DLD1 (cell line): ENCODE measurements at regions not wholly inside any gene's neighbourhood (a gene's known extent, or its start where the extent isn't known, plus 50 kb on each side); places are given as distances from the start of the nearest gene placed in this dataset.

Experiments
- in situ Hi-C: cut with HindIII; loops from 2 replicates; pipeline ENCODE4 v1.10.0; 2017; ENCODE audit warnings: low sequenced_read_pairs

DNA sequence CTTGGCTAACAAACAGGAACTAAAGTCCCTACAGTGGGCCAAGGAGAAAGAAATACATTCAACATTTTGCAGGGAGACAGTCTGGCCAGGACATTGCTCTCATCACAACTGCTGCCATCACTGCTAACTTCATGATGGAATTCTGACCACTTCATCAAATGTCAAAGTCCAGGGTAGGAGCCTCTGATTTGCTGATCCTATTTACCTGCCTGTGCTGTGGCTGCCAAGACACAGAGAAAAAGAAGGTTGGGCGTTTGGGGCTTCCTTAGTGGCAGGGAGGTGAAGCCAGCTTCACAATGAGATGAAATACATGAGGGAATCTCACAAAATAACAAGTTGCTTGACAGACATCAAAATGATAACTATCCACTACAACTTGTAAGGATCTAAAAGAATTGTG is 343.9 kb upstream of the CADM1 start:
- in situ Hi-C loops = no loop called here

DNA sequence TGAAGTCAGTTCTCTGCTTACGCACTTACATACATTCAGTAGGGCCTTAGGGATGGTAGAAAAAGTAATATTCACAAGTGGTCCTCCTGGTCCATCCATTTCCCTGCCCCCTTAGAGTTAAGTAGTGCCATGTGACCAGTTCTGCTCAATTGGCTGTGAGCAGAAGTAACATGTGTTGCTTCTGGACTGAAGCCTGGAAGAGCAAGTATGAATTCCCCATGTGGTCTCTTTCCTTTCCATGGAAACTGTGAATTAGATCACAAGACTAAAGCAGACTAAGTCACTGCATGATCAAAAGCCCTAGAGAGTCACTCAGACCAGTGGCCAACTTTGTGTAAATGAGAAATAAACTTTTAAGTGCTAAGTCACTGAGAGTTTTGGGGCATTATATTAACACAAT is 341.7 kb upstream of the CADM1 start:
- in situ Hi-C loops = no loop called here

DNA sequence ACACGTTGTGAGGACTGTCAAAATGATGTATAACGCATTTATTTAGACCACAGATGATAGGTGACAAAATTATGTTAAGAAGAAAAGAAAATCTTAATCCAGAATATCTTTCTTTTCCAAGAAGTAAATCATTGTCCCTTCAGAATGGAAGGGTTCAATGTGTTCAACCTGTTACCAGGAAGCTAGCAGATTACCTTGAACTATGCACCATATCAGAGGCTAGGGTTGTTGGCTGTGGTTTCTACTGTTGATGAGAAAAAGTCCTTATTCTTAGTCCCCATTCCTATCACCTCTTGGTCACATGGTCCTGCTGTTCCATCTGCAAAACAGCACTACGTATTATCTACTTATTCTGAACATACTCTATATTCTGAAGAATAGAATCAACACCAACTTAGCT is 339.5 kb upstream of the CADM1 start:
- in situ Hi-C loops = no loop called here

DNA sequence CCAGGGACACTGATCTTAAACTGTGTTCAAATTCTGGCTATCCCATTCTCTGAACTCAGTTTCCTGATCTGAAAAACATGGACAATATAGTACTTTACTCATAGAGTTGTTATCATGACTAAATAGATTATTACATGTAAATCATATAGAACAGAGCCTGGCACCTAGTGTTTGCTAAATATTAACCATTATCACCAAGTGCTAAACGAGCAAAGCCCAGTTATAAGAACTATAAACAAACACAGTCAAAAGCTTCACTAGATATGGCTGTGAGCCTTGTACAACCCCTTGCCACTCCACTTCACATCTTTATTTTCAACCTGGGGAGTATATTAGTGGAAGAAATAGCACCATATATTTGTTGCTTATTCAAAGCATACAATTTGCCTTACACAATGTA is 338.9 kb upstream of the CADM1 start:
- in situ Hi-C loops = no loop called here

DNA sequence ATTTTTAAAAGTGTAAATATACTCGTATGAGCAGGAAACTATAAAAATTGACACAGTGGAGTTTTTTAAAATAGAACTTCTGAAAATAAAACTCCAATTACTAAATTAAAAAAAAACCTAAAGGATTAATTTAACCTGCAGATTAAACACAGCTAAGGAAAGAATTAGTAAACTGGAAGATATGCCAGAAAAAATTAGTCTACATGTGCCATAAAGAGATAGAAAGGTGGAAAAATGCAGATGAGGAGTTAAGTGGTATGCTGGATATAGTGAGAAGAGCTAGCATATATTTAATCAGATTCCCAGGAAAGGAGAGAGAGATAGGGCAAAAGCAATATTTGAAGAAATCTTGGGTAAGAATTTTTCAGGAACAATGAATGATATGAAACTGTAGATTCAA is 315.8 kb upstream of the CADM1 start:
- in situ Hi-C loops = no loop called here

DNA sequence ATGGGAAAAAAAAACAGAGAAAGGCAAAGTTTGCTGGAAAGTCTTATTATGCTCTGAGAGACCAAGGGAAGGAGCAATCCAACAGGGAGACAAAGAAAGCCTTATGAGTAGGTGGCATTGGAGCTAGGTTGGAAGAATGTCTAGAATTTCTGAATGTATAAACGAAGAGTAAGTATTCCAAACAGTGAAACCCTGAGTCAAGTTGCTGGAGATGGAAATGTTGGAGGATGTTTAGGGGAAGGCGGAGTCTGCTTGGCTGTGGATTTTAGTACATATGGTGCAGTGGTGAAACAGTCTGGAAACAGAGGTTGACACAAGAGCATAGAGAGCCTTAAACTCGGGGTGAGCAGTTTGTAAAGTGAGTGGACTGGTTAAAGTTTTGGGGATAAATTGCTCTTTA is 314.8 kb upstream of the CADM1 start:
- in situ Hi-C loops = no loop called here

DNA sequence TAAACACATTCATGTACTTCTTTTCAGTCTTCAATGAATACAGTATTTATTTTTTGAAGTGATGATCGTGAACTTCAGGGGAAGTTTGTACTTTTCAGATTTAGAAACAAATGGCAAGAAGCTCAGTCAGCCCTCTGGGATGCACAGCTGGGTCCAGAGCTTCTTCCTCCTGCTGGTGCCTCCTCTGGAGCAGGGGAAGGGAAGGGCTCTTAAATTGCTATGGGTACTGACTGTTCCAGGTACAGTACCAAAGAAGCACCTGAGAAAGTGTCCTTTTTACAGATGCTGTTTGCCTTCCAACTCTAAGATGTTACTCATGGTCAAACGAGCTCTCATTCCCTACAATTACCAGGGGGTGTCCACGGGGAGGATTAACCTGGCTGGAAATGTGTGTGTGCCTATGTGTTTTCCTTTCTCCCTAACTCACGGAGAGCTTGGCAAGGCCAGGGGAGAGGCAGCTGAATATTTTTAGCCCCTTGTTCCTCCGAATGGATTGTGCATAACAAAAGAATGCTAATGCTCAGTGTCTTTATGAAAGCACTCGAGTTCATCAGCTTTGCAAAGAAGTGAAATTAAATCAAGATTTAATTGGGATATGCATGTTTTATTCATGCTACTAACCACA is 313.7 kb upstream of the CADM1 start:
- in situ Hi-C loops = no loop called here

DNA sequence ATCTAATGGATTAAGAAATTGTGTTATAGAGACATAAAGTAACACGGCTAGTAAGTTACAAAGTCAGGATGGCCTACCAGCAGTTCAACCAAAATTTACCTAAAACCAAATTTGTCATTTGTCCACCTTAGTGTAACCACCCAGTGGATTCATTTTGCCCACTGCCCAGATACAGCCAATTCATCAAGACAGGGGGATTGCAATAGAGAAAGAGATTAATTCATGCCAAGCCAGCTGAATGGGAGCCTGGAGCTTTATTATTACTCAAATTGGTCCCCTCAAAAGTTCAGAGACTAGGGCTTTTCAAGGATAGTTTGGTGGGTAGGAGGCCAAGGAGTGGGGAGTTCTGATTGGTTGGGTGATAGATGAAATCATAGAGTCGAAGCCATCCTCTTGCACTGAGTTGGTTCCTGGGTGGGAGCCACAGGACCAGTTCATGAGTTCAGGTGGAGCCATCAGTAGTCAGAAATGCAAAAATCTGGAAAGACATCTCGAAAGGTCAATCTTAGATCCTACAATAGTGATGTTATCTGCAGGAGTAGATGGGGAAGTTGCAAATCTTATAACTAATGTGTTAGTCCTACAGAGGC is 304.2 kb upstream of the CADM1 start:
- in situ Hi-C loops = no loop called here

DNA sequence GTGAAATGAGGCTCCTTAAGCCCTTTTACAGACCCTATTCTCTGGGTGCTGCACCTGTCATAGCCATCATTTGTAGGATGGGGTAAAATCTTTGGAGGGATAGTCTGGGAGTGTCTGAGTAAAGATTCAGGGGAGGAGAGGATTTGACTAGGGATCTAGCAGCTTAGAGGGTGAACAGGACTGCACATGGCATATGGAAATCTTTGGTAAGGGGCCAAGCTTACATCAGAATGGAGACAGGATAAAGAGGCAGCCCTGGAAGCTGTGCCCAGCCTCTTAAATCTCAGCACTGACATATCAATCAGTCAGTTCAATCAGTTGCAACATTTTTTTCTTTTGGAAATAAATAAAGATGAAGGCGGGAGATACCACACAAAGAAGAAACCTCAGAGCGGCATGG is 301.8 kb upstream of the CADM1 start:
- in situ Hi-C loops = no loop called here

DNA sequence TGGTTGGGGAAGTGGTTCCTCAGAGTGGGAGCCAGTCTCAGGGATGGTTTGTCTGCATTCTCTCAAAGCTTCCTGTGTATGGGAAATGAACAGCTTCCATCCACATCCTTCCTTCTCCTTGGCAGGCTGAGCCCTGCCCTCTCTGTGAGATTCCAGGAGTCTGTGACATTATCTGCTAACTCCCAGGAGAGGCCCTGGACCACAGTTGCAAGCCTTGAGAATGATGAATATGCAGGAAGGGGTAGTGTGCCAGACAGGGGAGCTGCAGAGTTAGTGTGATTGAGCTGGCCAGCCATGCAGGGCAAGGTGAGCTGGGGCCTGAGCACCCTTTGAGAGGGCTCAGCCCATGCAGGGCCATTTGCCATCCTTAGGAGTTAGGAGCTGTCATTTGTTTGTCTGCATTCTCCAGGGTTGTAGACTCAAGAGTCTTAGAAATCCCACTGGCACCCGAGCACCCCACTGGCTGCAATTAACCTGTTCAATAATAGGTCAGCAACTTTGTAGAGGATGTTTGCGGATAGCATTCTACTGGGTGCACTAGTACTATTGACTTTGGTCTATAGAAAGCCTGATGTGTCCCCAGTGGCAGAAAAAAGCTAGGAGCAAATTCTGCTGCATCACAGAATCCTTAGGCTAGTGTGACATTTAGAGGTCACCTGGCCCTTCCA is 299.0 kb upstream of the CADM1 start:
- in situ Hi-C loops = no loop called here

DNA sequence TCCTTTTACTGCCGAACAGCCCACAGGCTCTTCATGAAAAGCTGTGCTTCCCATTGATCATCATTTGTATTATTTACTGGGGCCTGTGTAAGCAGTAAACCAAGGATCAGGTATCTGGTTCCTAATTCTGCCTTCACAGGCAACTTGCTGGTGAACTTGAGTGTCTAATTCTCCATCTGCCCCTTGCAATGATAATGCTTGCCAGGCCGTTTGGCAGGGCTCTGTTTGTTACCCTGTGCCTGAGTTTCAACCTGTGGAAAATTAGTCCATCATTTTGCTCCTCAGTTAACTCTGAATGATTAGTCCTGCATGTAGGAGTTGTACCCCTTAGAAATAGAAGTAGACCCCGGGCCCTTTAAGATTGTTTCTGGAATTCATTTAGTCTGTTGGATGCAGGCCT is 298.4 kb upstream of the CADM1 start:
- in situ Hi-C loops = no loop called here

DNA sequence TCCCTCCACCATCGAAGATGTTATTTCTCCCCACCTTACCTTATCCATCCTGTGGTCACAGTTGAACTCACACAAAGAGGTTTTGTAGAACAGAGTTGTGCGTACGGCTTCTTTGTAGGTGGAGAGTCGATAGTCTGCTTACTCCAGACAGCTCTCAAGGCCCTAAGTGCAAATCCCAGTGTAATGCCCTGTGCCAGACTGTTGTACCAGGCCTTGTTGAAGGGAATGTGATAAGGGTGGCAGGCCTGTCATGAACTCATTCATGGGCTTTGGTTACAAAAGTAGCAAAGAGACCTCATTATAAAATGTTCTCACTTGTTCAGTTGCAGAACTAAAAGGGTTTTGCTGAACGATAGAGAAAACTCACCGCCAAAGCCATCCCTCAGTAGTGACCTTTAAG is 288.7 kb upstream of the CADM1 start:
- in situ Hi-C loops = no loop called here

DNA sequence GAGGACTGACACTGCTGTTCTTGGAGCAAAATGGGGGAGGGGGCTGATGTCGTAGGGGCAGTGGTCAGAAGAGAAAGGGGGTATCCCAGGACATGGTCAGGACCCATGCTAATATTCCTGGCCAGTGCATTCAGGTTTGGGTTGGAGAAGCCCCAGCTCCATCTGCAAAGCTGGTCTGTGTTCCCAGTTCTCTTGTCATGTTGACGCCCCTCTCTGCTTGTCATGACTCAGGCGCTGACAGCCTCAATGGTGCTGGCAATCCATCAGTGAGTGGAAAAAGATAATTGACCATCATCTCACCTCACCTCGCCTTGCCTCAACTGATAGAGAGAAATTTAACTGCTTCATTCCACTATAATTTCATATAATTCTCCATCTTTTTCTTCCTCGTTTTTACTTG is 283.1 kb upstream of the CADM1 start:
- in situ Hi-C loops = no loop called here

DNA sequence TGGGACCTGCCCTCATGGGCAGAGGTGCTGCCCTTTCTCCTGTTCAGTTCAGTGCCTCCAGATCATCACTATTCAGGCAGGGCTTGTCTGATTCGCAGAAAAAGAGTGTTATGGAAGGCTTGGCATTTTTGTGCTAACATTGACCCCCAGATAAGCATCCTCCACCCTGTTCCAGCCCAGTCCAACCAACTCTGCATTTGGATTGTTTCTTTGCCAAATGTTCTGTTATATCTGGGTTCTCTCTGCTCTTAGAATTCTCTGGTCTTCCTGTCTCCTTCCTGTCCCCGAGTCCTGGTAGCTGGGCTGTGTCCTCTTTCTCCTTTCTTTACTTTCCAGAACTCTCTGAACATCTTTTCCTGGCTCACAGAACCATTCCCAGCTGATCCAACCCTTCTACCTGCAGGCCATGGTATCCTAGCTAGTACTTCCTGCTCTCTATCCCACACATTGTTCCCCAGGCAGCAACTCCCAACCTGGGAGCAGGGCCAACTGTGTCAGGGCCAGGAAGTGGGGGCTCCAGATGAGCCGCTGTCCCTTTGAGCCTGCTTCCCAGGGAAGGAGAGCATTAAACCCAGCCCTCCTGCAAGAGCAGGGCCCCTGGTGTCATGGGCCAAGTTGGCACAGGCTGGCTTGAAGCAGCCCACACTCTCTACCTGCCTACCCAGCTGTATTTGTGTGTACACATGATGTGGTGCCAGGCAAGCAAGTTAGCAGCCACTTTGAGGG is 280.7 kb upstream of the CADM1 start:
- in situ Hi-C loops = no loop called here

DNA sequence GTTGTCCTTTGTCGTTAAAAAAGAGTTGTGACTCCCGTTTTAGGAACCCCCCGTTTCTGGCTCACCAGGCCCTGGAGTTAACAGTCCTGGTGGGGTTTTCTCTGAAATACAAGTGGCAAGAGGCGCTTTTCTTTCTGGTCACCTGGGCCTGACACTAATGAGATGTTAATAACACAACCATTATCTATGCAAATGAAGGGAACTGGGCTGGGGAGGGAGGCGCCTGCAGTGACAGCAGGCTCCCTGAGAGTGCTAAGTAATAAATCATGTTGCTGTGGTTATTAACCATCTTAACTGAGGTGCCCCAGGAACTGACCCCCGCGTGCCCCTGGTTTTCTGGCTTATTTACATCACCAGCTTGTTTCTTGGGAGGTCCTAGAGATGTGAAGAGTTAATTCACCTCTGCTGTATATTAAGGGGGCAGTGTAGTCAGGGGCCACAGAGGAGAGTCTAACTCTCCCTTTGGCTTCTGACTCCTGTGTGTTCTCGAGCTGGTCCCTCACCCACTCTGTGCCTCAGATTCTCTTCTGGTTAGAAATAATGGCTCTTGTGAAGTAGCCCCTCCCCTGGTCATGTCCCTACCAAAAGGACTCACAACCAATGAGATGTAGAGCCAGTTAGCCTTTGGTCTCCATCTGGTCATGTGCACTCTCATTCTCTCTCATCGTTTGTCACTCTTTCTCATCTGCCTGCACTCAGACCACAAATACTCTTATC is 276.6 kb upstream of the CADM1 start:
- in situ Hi-C loops = no loop called here

DNA sequence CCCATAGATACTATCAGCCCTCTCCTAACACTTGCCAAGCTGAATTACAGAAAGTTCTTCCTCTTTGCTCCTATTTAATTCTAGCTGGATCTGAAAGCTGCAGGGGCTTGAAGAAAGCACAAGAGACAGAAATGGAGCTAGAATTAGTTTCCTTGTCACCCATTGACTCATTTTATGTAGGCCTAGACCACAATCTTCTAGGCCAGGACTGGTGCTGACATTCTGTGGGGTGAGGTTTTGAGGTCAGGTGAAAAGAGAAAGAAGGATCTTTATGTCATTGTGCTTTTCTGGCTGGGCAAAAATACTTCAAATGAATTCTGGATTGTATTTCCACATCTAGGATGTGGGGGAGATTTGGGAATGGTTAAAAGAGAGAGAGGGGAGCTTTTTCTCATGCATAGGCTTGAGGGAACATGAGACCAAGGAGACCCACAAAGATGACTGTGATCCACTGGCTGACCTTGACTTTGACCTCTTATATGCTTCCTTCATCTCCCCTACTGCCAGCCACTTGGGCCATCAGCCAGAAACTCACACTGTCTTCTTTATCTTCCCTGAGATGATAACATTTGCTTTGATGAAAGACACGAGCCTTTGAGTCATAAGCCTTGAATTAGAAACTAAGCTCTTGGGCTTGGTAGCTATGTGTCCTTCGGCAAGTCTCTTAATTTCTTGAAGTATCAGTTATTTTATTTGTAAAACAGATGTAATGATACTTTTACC is 274.9 kb upstream of the CADM1 start:
- in situ Hi-C loops = no loop called here

DNA sequence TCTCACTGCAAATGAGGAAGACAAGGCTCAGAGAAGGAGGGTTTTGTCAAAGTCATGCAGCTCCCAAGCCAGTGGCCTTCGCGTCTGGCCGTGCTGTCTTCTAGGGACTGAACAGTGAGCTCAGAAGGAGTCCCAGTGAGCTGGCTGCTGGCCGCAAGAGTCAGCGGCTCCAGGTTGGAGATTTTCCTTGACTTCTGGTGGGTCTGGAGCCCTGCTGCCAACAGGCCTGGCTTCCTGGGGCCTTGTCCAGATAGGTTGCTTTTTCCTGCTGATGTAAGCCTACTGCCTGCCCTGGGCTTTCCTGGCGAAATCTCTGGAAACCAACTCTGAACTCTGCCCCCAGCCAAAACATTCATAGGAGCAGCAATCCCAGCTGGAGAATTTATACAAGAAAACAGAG is 272.7 kb upstream of the CADM1 start:
- in situ Hi-C loops = no loop called here

DNA sequence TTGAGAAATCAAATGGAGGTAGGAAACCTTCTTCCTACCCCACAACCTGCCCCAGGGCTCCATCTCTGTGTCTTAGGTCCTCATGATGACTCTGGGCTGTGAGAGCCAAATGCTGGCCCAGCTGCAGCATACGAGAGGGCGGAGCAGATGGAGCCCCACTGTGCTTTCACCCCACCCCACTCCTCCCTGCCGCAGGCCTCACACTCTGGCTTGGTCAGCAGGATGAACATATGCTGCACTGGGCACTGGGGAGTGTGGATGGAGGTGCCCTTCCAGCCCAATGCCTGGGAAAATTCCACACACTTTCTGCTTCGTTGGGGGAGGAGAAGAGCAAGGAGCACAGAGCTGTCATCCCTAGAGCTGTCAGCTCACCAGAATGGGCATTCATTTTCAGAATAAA is 271.6 kb upstream of the CADM1 start:
- in situ Hi-C loops = no loop called here

DNA sequence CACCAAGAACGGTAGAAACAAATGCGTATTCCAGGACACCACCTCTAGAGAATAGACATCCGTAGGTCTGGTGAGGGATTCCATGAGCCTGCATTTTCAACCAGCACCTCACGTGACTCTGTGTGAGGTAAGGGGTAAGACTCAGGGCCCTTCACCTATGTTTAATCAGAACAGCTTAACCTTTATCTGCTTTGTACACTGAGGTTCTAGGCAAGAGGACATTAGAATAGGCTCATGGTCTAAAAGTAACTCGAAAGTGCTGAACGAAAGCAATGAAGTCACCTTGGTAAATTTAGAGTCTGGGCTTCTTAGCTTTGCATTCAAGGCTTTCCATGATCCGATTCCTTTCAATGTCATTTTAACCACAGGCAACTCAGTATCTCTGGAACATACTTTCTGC is 270.5 kb upstream of the CADM1 start:
- in situ Hi-C loops = no loop called here

DNA sequence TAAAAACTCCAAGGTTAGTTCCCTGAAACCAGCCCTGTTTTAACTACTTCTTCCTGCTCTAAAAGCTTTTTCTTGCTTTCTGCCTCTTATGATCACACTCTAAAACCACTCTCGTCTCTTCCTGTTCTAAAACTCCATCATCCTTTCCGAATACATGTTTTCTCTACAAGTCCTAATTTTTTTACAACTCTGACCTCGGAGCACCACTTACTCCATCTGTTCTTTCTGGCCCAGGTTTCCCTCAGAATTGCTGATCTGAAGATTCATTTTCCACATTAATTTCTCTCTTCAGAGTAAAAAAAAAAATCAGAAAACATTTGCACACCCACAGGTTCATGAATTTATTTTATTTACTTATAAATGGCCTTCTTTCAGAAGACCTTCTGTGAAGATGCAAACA is 265.7 kb upstream of the CADM1 start:
- in situ Hi-C loops = no loop called here

DNA sequence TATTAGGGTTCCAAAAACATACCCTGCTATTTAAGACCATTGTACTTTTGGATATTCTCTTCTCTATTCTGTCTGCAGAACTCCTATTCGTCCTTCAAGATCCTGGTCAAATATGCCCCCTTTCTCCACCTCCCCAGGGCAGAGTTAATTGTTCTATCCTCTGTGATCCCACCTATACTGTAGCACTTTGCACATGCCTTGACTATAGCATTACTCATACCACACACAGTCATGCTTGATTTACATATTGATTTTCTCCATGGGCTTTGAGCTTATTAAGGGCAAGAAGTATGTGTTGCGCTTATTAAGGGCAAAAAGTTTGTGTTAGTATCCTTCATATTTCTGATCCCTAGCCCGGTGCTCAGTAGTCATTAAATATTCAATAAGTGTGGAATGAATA is 263.7 kb upstream of the CADM1 start:
- in situ Hi-C loops = no loop called here
